OCI-LY3 (cell line): ENCODE measurements at regions not wholly inside any gene's neighbourhood (a gene's known extent, or its start where the extent isn't known, plus 50 kb on each side); places are given as distances from the start of the nearest gene placed in this dataset.

ENCODE experiments used
- H2AFZ ChIP-seq: fragments of 200-600, 300-600 bp; shearing (Covaris generic); 2 replicates; pipeline ENCODE4 v1.6.0; 2014; ENCODE audit warnings: antibody characterized with exemption, low read depth, low read length
- H3K27ac ChIP-seq: fragments of 200-600, 300-600 bp; sonication (generic); 2 replicates; pipeline ENCODE4 v1.5.1; 2014; ENCODE audit warnings: mild to moderate bottlenecking, low read length, moderate library complexity, mixed read lengths
- H3K27me3 ChIP-seq: fragments of 200-600, 300-600 bp; sonication (generic); 2 replicates; pipeline ENCODE4 v1.6.1; 2014; ENCODE audit warnings: low read depth, low read length, mixed read lengths
- H3K36me3 ChIP-seq: fragments of 200-600, 300-600 bp; sonication (generic); replicated peaks from 2 replicates; pipeline ENCODE3; 2014; ENCODE audit warnings: low read depth, low read length, mixed read lengths
- H3K4me1 ChIP-seq: fragments of 300-600, 200-600 bp; sonication (generic); 2 replicates; pipeline ENCODE4 v1.6.1; 2014; ENCODE audit warnings: low read length, mixed read lengths
- H3K4me2 ChIP-seq: fragments of 200-600, 300-600 bp; sonication (generic); 2 replicates; pipeline ENCODE4 v1.6.1; 2014; ENCODE audit warnings: low read length, mixed read lengths
- H3K4me3 ChIP-seq: fragments of 300-600, 200-600 bp; sonication (generic); 2 replicates; pipeline ENCODE4 v1.5.1; 2014; ENCODE audit warnings: antibody characterized with exemption, mild to moderate bottlenecking, low read length, moderate library complexity
- H3K79me2 ChIP-seq: fragments of 300-600, 200-600 bp; shearing (Covaris generic); 2 replicates; pipeline ENCODE4 v1.6.1; 2014; ENCODE audit warnings: mild to moderate bottlenecking, low read length, mixed read lengths
- H3K9ac ChIP-seq: fragments of 300-600, 200-600 bp; shearing (Covaris generic); 2 replicates; pipeline ENCODE4 v1.6.0; 2014; ENCODE audit warnings: mild to moderate bottlenecking, low read length, moderate library complexity
- H3K9me3 ChIP-seq: fragments of 200-600, 300-600 bp; shearing (Covaris generic); 2 replicates; pipeline ENCODE4 v1.6.1; 2014; ENCODE audit warnings: low read length, mixed read lengths; ENCODE audit not compliant: insufficient read depth
- H4K20me1 ChIP-seq: fragments of 200-600, 300-600 bp; sonication (generic); 2 replicates; pipeline ENCODE4 v1.6.1; 2016; ENCODE audit warnings: low read length, mixed read lengths; ENCODE audit not compliant: insufficient read depth
- CTCF ChIP-seq: fragments of 200-600, 300-600 bp; sonication (generic); IDR thresholded peaks from 2 replicates; pipeline ENCODE4 v1.5.1; 2014; ENCODE audit warnings: antibody characterized with exemption, low read length, low read depth
- EZH2phosphoT487 ChIP-seq: fragments of 200-600 bp; shearing (Covaris generic); IDR thresholded peaks from 2 replicates; pipeline ENCODE4 v1.6.1; 2018; ENCODE audit warnings: antibody characterized with exemption, mixed run types, low read depth

GRCh38 chr2:16362611-16363010, 303.0 kb downstream of the CYRIA start:
- no peaks in the 10 kb centered on the region for H3K9me3 ChIP-seq
- no peak for TF ChIP-seq CTCF
- no peak for TF ChIP-seq EZH2phosphoT487

GRCh38 chr2:16361261-16361995, 304.2 kb downstream of the CYRIA start:
- H3K4me1 ChIP-seq: no peaks in the 10 kb centered on the region
- no peak overlapping the region for H2AFZ ChIP-seq
- no peak for TF ChIP-seq EZH2phosphoT487
- no peak for TF ChIP-seq CTCF
- H3K27ac ChIP-seq: no peak overlapping the region
- H4K20me1 ChIP-seq: no peaks in the 10 kb centered on the region
- H3K36me3 ChIP-seq: no peaks in the 10 kb centered on the region
- no peak overlapping the region for H3K9ac ChIP-seq
- H3K4me2 ChIP-seq: no peak overlapping the region
- no peaks in the 10 kb centered on the region for H3K27me3 ChIP-seq
- H3K9me3 ChIP-seq: no peaks in the 10 kb centered on the region
- no peaks in the 10 kb centered on the region for H3K79me2 ChIP-seq
- no peak overlapping the region for H3K4me3 ChIP-seq

More at GRCh38 chr2:16362611-16363010, 303.0 kb downstream of the CYRIA start:
- H3K4me3 ChIP-seq: no peak overlapping the region
- H3K9ac ChIP-seq: no peak overlapping the region
- no peaks in the 10 kb centered on the region for H3K27me3 ChIP-seq
- no peak overlapping the region for H3K27ac ChIP-seq
- no peaks in the 10 kb centered on the region for H3K79me2 ChIP-seq
- H3K36me3 ChIP-seq: no peaks in the 10 kb centered on the region
- H2AFZ ChIP-seq: no peak overlapping the region
- H4K20me1 ChIP-seq: no peaks in the 10 kb centered on the region
- no peak overlapping the region for H3K4me2 ChIP-seq
- no peaks in the 10 kb centered on the region for H3K4me1 ChIP-seq

GRCh38 chr2:16359961-16360360, 305.7 kb downstream of the CYRIA start:
- Histone ChIP-seq H3K4me2 (no peak overlapping the region), H3K27me3 (no peaks in the 10 kb centered on the region), H3K9ac (no peak overlapping the region), H4K20me1 (no peaks in the 10 kb centered on the region), H3K9me3 (no peaks in the 10 kb centered on the region), H2AFZ (no peak overlapping the region), H3K4me3 (no peak overlapping the region), H3K79me2 (no peaks in the 10 kb centered on the region), H3K27ac (no peak overlapping the region), H3K36me3 (no peaks in the 10 kb centered on the region), H3K4me1 (no peaks in the 10 kb centered on the region)
- TF ChIP-seq EZH2phosphoT487 (no peak), CTCF (no peak)

GRCh38 chr2:16357188-16357587, 308.4 kb downstream of the CYRIA start:
- Histone ChIP-seq H3K4me1 (no peaks in the 10 kb centered on the region), H3K27me3 (no peaks in the 10 kb centered on the region), H2AFZ (no peak overlapping the region), H3K79me2 (no peaks in the 10 kb centered on the region), H3K9ac (no peak overlapping the region), H3K4me3 (no peak overlapping the region), H3K27ac (no peak overlapping the region), H4K20me1 (no peaks in the 10 kb centered on the region), H3K9me3 (no peaks in the 10 kb centered on the region), H3K36me3 (no peaks in the 10 kb centered on the region), H3K4me2 (no peak overlapping the region)
- TF ChIP-seq CTCF (no peak), EZH2phosphoT487 (no peak)
